Stimulated activated naive CD8-positive, alpha-beta T cell treated with anti-CD3 and anti-CD28 coated beads, Interleukin-15, amount 100 ng/mL, for 72 hours (primary cell): ENCODE measurements at regions not wholly inside any gene's neighbourhood (a gene's known extent, or its start where the extent isn't known, plus 50 kb on each side); places are given as distances from the start of the nearest gene placed in this dataset.

Experiments
- ATAC-seq: fragments of 150-1000 bp; cut with Tn5 transposase; 2 replicates; pipeline ENCODE4 v1.10.0; 2021; ENCODE audit warnings: mild to moderate bottlenecking, moderate library complexity
- DNase-seq, 2 donors: peaks; one replicate each; pipeline ENCODE4 v3.0.0; 2021 to 2022
- H3K27ac Mint-ChIP-seq, 2 donors: one replicate each; pipeline ENCODE4 v1.8.0; 2022; ENCODE audit warnings: mild to moderate bottlenecking in 2 of 2, mixed read lengths in 2 of 2, moderate library complexity in 2 of 2
- H3K27me3 Mint-ChIP-seq: one replicate; pipeline ENCODE4 v1.8.0; 2022; ENCODE audit warnings: mixed read lengths
- H3K4me1 Mint-ChIP-seq: one replicate; pipeline ENCODE4 v1.8.0; 2022; ENCODE audit warnings: mild to moderate bottlenecking, mixed read lengths
- H3K4me3 Mint-ChIP-seq, 2 donors: one replicate each; pipeline ENCODE4 v1.8.0; 2022; ENCODE audit warnings: mild to moderate bottlenecking in 2 of 2, mixed read lengths in 2 of 2, moderate library complexity in 1 of 2
- H3K9me3 Mint-ChIP-seq, 2 donors: one replicate each; pipeline ENCODE4 v1.8.0; 2022; ENCODE audit warnings: mixed read lengths in 2 of 2

- no peak for DNase-seq
- Mint-ChIP-seq H3K9me3 (no peaks in the 10 kb centered on the region), H3K4me1 (peaks cover 17% of the 10 kb centered on the region), H3K4me3 (no peak overlapping the region), H3K27ac (no peak overlapping the region), H3K27me3 (peaks cover 47% of the 10 kb centered on the region)
- no peak for ATAC-seq
These were observed 419.9 kb upstream of the HS6ST1 start for GRCh38 chr2:128738446-128739110.

- DNase-seq (no peak), ATAC-seq (no peak)
- Mint-ChIP-seq H3K27me3 (peaks cover 16% of the 10 kb centered on the region), H3K9me3 (no peaks in the 10 kb centered on the region), H3K4me3 (no peak overlapping the region), H3K4me1 (no peaks in the 10 kb centered on the region), H3K27ac (no peak overlapping the region)
These were observed 423.8 kb upstream of the HS6ST1 start for GRCh38 chr2:128742467-128742866.

GRCh38 chr2:128745946-128746345, 427.3 kb upstream of the HS6ST1 start:
- no peak overlapping the region for H3K27ac Mint-ChIP-seq
- ATAC-seq (no peak), DNase-seq (no peak)
- H3K27me3 Mint-ChIP-seq = peaks cover 8% of the 10 kb centered on the region
- H3K4me1 Mint-ChIP-seq = no peaks in the 10 kb centered on the region
- H3K9me3 Mint-ChIP-seq = no peaks in the 10 kb centered on the region
- H3K4me3 Mint-ChIP-seq = no peak overlapping the region

GRCh38 chr2:128746356-128746755, 427.7 kb upstream of the HS6ST1 start:
- H3K9me3 Mint-ChIP-seq = no peaks in the 10 kb centered on the region
- no peak overlapping the region for H3K27ac Mint-ChIP-seq
- no peak for DNase-seq
- H3K4me1 Mint-ChIP-seq = no peaks in the 10 kb centered on the region
- peaks cover 8% of the 10 kb centered on the region for H3K27me3 Mint-ChIP-seq
- H3K4me3 Mint-ChIP-seq = no peak overlapping the region
- no peak for ATAC-seq

GRCh38 chr2:128748336-128748735, 429.7 kb upstream of the HS6ST1 start:
- ATAC-seq (no peak), DNase-seq (no peak)
- Mint-ChIP-seq H3K27me3 (peaks cover 17% of the 10 kb centered on the region), H3K9me3 (no peaks in the 10 kb centered on the region), H3K4me1 (no peaks in the 10 kb centered on the region), H3K4me3 (no peak overlapping the region), H3K27ac (no peak overlapping the region)

- Mint-ChIP-seq H3K27ac (peak overlapping the region in 1 of 2 donors; percentile 79), H3K9me3 (no peaks in the 10 kb centered on the region), H3K4me1 (peaks cover 4% of the 10 kb centered on the region), H3K4me3 (no peak overlapping the region), H3K27me3 (peaks cover 23% of the 10 kb centered on the region)
- DNase-seq (no peak), ATAC-seq (peak; percentile 9)
These were observed 430.4 kb upstream of the HS6ST1 start for GRCh38 chr2:128748835-128749605.

GRCh38 chr2:128750328-128751165, 431.9 kb upstream of the HS6ST1 start:
- ATAC-seq (peak; percentile 23), DNase-seq (no peak)
- H3K4me1 Mint-ChIP-seq = peaks cover 11% of the 10 kb centered on the region
- H3K4me3 Mint-ChIP-seq = no peak overlapping the region
- H3K9me3 Mint-ChIP-seq = no peaks in the 10 kb centered on the region
- peaks cover 27% of the 10 kb centered on the region for H3K27me3 Mint-ChIP-seq
- no peak overlapping the region for H3K27ac Mint-ChIP-seq

GRCh38 chr2:128751746-128752145, 433.1 kb upstream of the HS6ST1 start:
- H3K27me3 Mint-ChIP-seq = peaks cover 39% of the 10 kb centered on the region
- no peaks in the 10 kb centered on the region for H3K9me3 Mint-ChIP-seq
- H3K27ac Mint-ChIP-seq = no peak overlapping the region
- DNase-seq (no peak), ATAC-seq (no peak)
- H3K4me3 Mint-ChIP-seq = no peak overlapping the region
- H3K4me1 Mint-ChIP-seq = peaks cover 11% of the 10 kb centered on the region

GRCh38 chr2:128752691-128753263, 434.1 kb upstream of the HS6ST1 start:
- Mint-ChIP-seq H3K27ac (no peak overlapping the region), H3K4me1 (peaks cover 11% of the 10 kb centered on the region), H3K9me3 (no peaks in the 10 kb centered on the region), H3K4me3 (no peak overlapping the region), H3K27me3 (peaks cover 40% of the 10 kb centered on the region)
- ATAC-seq = no peak
- DNase-seq = no peak

GRCh38 chr2:128753321-128753720, 434.7 kb upstream of the HS6ST1 start:
- ATAC-seq (no peak), DNase-seq (no peak)
- H3K9me3 Mint-ChIP-seq = no peaks in the 10 kb centered on the region
- H3K4me3 Mint-ChIP-seq = no peak overlapping the region
- peaks cover 40% of the 10 kb centered on the region for H3K27me3 Mint-ChIP-seq
- H3K27ac Mint-ChIP-seq = no peak overlapping the region
- H3K4me1 Mint-ChIP-seq = peaks cover 11% of the 10 kb centered on the region

- Mint-ChIP-seq H3K9me3 (no peaks in the 10 kb centered on the region), H3K27ac (no peak overlapping the region), H3K27me3 (peaks cover 40% of the 10 kb centered on the region), H3K4me3 (no peak overlapping the region), H3K4me1 (peaks cover 11% of the 10 kb centered on the region)
- ATAC-seq = no peak
- no peak for DNase-seq
These were observed 435.1 kb upstream of the HS6ST1 start for GRCh38 chr2:128753800-128754199.

GRCh38 chr2:128754246-128754724, 435.6 kb upstream of the HS6ST1 start:
- peak; percentile 62 for ATAC-seq
- Mint-ChIP-seq H3K9me3 (no peaks in the 10 kb centered on the region), H3K4me1 (peaks cover 11% of the 10 kb centered on the region), H3K27ac (no peak overlapping the region), H3K4me3 (no peak overlapping the region), H3K27me3 (peaks cover 40% of the 10 kb centered on the region)
- no peak for DNase-seq

- H3K4me1 Mint-ChIP-seq = peaks cover 11% of the 10 kb centered on the region
These were observed 437.2 kb upstream of the HS6ST1 start for GRCh38 chr2:128755695-128756364.

GRCh38 chr2:128756365-128756717, 437.7 kb upstream of the HS6ST1 start:
- Mint-ChIP-seq H3K4me3 (no peak overlapping the region), H3K4me1 (peaks cover 11% of the 10 kb centered on the region), H3K27me3 (peaks cover 40% of the 10 kb centered on the region), H3K9me3 (no peaks in the 10 kb centered on the region), H3K27ac (no peak overlapping the region)
- ATAC-seq (no peak), DNase-seq (no peak)

More at GRCh38 chr2:128755695-128756364, 437.2 kb upstream of the HS6ST1 start:
- no peak overlapping the region for H3K4me3 Mint-ChIP-seq
- no peak overlapping the region for H3K27ac Mint-ChIP-seq
- ATAC-seq = no peak
- peaks cover 40% of the 10 kb centered on the region for H3K27me3 Mint-ChIP-seq
- no peaks in the 10 kb centered on the region for H3K9me3 Mint-ChIP-seq
- DNase-seq = no peak

- DNase-seq (no peak), ATAC-seq (no peak)
- H3K4me1 Mint-ChIP-seq = no peaks in the 10 kb centered on the region
- H3K4me3 Mint-ChIP-seq = no peak overlapping the region
- peaks cover 21 to 29% of the 10 kb centered on the region in 2 donors for H3K9me3 Mint-ChIP-seq
- peaks cover 8% of the 10 kb centered on the region for H3K27me3 Mint-ChIP-seq
- H3K27ac Mint-ChIP-seq = no peak overlapping the region
These were observed 447.1 kb upstream of the HS6ST1 start for GRCh38 chr2:128765811-128766210.
